ENCODE measurements at regions not wholly inside any gene's neighbourhood (a gene's known extent, or its start where the extent isn't known, plus 50 kb on each side); places are given as distances from the start of the nearest gene placed in this dataset.

DNA sequence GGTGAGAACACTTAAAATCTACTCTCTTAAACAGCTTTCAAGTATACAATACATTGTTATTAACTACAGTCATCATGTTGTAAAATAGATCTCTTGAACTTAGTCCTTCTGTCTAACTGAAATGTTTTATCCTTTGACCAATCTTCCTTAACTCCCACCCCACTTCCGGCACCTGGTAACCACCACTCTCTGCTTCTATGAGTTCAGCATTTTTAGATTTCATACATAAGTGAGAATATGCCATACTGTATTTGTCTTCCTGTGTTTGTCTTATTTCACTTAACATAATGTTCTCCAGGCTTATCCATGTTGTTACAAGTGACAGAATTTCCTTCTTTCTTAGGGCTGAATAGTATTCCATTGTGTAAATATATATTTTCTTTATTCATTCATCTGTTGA, 144.1 kb upstream of the TRPC4 start:
- Mint-ChIP-seq H3K36me3 (no peaks in the 10 kb centered on the region), H3K9me3 (ENCODE audit: low read depth) (peaks cover 18% of the 10 kb centered on the region)

GRCh38 chr13:38012096-38012495, 142.5 kb upstream of the TRPC4 start:
- no peak overlapping the region for H3K4me3 Mint-ChIP-seq
- no peaks in the 10 kb centered on the region for H3K4me1 Mint-ChIP-seq
- no peaks in the 10 kb centered on the region for H3K36me3 Mint-ChIP-seq
- DNase-seq (no peak), ATAC-seq (no peak)
- H3K27me3 Mint-ChIP-seq, result no peaks in the 10 kb centered on the region
- peaks cover 11% of the 10 kb centered on the region for H3K9me3 Mint-ChIP-seq (ENCODE audit: low read depth)
- no peak overlapping the region for H3K27ac Mint-ChIP-seq
- CTCF ChIA-PET, result no interaction called here

More for the DNA sequence above, 144.1 kb upstream of the TRPC4 start:
- no peak for DNase-seq
- Mint-ChIP-seq H3K27me3 (no peaks in the 10 kb centered on the region), H3K27ac (no peak overlapping the region), H3K4me3 (no peak overlapping the region), H3K4me1 (no peaks in the 10 kb centered on the region)
- CTCF ChIA-PET, result no interaction called here
- no peak for ATAC-seq

DNA sequence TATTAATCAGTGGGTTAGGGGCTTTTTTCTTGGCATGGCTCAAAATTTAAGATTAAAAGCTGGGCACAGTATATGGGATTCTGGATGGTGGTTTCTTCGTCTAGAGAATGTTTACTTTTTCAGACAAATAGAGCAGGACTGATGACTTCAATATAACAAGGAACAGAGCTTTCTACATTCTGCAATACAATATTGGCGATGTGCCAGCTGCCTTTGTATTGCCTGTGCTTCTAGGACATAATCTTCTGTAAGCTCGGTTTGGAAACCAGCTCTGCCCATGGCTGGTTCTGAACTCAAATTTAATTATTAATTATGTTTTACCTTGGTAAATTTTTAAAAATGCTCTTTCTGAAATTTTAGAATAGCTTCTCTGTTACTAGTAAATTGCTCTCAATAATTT, 139.1 kb upstream of the TRPC4 start:
- no peak overlapping the region for H3K4me3 Mint-ChIP-seq
- DNase-seq (no peak), ATAC-seq (no peak)
- CTCF ChIA-PET, result no interaction called here
- no peaks in the 10 kb centered on the region for H3K27me3 Mint-ChIP-seq
- no peak overlapping the region for H3K27ac Mint-ChIP-seq
- no peaks in the 10 kb centered on the region for H3K4me1 Mint-ChIP-seq
- peaks cover under 1% of the 10 kb centered on the region for H3K9me3 Mint-ChIP-seq (ENCODE audit: low read depth)
- no peaks in the 10 kb centered on the region for H3K36me3 Mint-ChIP-seq

GRCh38 chr13:38002606-38003005, 133.0 kb upstream of the TRPC4 start:
- Mint-ChIP-seq H3K9me3 (ENCODE audit: low read depth) (no peaks in the 10 kb centered on the region), H3K4me1 (no peaks in the 10 kb centered on the region), H3K4me3 (no peak overlapping the region), H3K27me3 (no peaks in the 10 kb centered on the region), H3K36me3 (no peaks in the 10 kb centered on the region), H3K27ac (no peak overlapping the region)
- DNase-seq (no peak), ATAC-seq (no peak)
- CTCF ChIA-PET, result no interaction called here

GRCh38 chr13:37997641-37998040, 128.1 kb upstream of the TRPC4 start:
- ATAC-seq (no peak), DNase-seq (no peak)
- Mint-ChIP-seq H3K4me3 (no peak overlapping the region), H3K4me1 (no peaks in the 10 kb centered on the region), H3K27me3 (no peaks in the 10 kb centered on the region), H3K36me3 (no peaks in the 10 kb centered on the region), H3K27ac (no peak overlapping the region), H3K9me3 (ENCODE audit: low read depth) (no peaks in the 10 kb centered on the region)
- CTCF ChIA-PET, result no interaction called here

DNA sequence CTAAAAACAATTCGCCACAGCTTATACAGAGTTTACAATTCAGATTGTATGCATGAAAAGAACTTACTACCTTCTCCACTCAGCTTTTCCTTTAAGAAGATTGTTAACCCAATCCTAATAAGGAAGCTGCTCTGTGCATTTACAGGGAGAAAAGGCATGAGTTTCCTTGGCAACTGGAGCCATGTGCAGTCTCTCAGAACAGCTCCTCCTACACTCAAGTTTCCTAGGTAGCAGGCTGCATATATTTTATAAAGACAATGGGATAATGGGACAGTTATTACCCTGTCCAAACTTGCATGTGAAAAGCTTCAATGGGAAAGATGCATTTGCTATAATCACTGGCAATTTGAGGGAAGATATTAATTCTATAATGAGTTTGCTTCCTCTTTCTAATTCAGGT, 125.5 kb upstream of the TRPC4 start:
- CTCF ChIA-PET, result no interaction called here
- H3K27ac Mint-ChIP-seq, result no peak overlapping the region
- ATAC-seq, result no peak

DNA sequence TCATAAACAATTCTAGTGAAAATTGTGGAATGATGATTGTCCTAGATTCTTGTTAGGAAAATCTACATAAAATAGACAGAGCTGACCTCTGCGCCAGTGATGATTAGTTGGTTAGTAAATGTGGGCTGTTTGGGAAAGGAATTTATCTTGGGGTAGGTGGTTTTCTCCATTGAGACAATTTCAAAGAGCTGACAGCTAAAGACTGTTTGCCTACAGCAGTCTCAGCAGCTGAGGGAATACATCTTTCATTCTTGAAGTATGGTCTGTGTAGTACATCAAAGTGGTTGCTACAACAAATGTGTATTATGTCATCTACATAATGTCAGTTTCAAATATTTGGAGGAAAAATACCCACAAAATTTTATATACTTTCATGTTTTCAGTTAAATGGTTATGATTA, 117.2 kb upstream of the TRPC4 start:
- Mint-ChIP-seq H3K36me3 (no peaks in the 10 kb centered on the region), H3K4me1 (no peaks in the 10 kb centered on the region), H3K4me3 (no peak overlapping the region), H3K27ac (no peak overlapping the region), H3K27me3 (no peaks in the 10 kb centered on the region), H3K9me3 (ENCODE audit: low read depth) (peaks cover 2% of the 10 kb centered on the region)
- CTCF ChIA-PET, result no interaction called here
- ATAC-seq (no peak), DNase-seq (no peak)

More for the DNA sequence above, 125.5 kb upstream of the TRPC4 start:
- no peaks in the 10 kb centered on the region for H3K36me3 Mint-ChIP-seq
- H3K9me3 Mint-ChIP-seq (ENCODE audit: low read depth), result no peaks in the 10 kb centered on the region
- no peaks in the 10 kb centered on the region for H3K4me1 Mint-ChIP-seq
- H3K4me3 Mint-ChIP-seq, result no peak overlapping the region
- no peaks in the 10 kb centered on the region for H3K27me3 Mint-ChIP-seq
- no peak for DNase-seq

DNA sequence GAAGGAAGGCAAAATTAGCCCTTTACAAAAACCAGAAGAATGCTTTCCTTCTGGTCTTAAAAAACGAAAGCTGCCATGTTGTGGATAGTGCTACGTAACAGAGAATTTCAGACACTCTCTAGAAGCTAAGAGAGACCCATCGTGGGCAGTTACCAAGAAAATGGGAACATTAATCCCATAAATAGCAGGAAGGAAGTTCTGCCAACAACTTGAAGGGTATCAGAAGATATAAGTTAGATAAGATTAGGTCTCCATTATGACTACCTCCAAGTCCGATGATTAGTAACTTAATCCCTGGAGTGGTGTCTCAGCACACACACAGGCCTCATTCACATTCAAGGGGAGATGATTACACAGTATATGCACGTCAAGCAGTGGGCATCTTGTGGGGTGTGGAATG, 115.7 kb upstream of the TRPC4 start:
- no peaks in the 10 kb centered on the region for H3K27me3 Mint-ChIP-seq
- CTCF ChIA-PET, result no interaction called here
- peaks cover 2% of the 10 kb centered on the region for H3K9me3 Mint-ChIP-seq (ENCODE audit: low read depth)
- no peak for ATAC-seq
- no peaks in the 10 kb centered on the region for H3K36me3 Mint-ChIP-seq
- DNase-seq, result no peak
- no peaks in the 10 kb centered on the region for H3K4me1 Mint-ChIP-seq
- no peak overlapping the region for H3K4me3 Mint-ChIP-seq
- no peak overlapping the region for H3K27ac Mint-ChIP-seq

DNA sequence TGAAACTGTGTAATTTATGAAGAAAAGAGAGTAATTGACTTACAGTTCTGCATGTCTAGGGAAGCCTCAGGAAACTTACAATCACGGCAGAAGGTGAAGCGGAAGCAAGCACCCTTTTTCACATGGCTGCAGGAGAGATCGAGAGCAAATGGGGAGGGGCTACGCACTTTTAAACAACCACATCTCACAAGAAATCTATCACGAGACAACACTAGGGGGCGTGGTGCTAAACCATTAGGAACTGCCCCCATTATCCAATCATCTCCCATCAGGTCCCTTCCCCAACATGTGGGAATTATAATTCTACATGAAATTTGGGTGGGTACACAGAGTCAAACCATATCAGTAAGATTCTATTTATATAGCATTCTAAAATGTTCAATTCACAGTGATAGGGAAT, 114.8 kb upstream of the TRPC4 start:
- ATAC-seq (no peak), DNase-seq (no peak)
- Mint-ChIP-seq H3K27ac (no peak overlapping the region), H3K9me3 (ENCODE audit: low read depth) (peaks cover 2% of the 10 kb centered on the region), H3K4me1 (no peaks in the 10 kb centered on the region), H3K4me3 (no peak overlapping the region), H3K27me3 (no peaks in the 10 kb centered on the region), H3K36me3 (no peaks in the 10 kb centered on the region)
- CTCF ChIA-PET, result no interaction called here

DNA sequence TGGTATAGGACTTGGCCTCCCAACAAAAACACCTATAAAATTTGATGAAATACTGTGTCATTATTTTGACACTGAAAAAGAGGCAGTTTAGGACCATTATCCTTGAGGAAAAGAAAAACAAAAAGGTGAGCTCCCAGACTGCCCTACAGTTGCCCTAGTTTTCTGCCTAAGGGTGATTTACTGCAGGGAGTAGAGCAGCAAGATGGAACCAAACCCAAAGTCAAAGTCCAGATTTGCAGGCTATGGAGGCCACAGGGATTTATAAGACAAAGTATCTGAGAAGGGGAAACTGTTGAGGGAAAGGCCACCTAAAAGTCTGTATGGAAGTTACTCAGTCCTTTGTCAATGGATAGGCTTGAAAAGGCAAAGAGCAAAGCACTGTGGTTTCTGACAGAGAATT, 112.4 kb upstream of the TRPC4 start:
- H3K27me3 Mint-ChIP-seq, result no peaks in the 10 kb centered on the region
- peaks cover 2% of the 10 kb centered on the region for H3K9me3 Mint-ChIP-seq (ENCODE audit: low read depth)
- CTCF ChIA-PET, result no interaction called here
- no peaks in the 10 kb centered on the region for H3K36me3 Mint-ChIP-seq
- no peak overlapping the region for H3K4me3 Mint-ChIP-seq
- ATAC-seq (no peak), DNase-seq (no peak)
- no peaks in the 10 kb centered on the region for H3K4me1 Mint-ChIP-seq
- no peak overlapping the region for H3K27ac Mint-ChIP-seq

DNA sequence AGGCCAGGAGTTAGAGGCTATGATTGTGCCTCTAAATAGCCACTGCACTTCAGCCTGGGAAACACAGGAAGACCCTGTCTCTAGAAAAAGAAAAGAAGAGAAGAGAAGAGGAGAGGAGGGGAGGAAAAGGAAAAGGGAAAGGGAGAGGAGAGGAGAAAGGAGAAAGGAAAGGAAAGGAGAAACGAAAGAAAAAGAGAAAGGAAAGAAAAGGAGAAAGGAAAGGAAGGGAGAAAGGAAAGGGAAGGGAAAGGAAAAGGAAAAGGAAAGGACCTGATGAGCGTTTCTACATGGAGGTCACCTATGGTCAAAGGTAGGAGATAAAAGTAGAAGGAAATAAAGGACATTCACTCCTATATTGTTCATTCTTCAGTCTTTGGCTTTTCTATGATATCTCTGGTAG, 109.1 kb upstream of the TRPC4 start:
- DNase-seq (no peak), ATAC-seq (no peak)
- no peaks in the 10 kb centered on the region for H3K27me3 Mint-ChIP-seq
- no peak overlapping the region for H3K4me3 Mint-ChIP-seq
- H3K4me1 Mint-ChIP-seq, result no peaks in the 10 kb centered on the region
- H3K36me3 Mint-ChIP-seq, result no peaks in the 10 kb centered on the region
- no peaks in the 10 kb centered on the region for H3K9me3 Mint-ChIP-seq (ENCODE audit: low read depth)
- no peak overlapping the region for H3K27ac Mint-ChIP-seq
- CTCF ChIA-PET, result no interaction called here

- CTCF ChIA-PET, result no interaction called here
Measured at GRCh38 chr13:37968555-37968954, 99.0 kb upstream of the TRPC4 start.

GRCh38 chr13:37966266-37966665, 96.7 kb upstream of the TRPC4 start:
- H3K27me3 Mint-ChIP-seq, result no peaks in the 10 kb centered on the region
- CTCF ChIA-PET, result no interaction called here
- H3K27ac Mint-ChIP-seq, result no peak overlapping the region
- H3K36me3 Mint-ChIP-seq, result no peaks in the 10 kb centered on the region
- no peak overlapping the region for H3K4me3 Mint-ChIP-seq
- no peaks in the 10 kb centered on the region for H3K4me1 Mint-ChIP-seq
- H3K9me3 Mint-ChIP-seq (ENCODE audit: low read depth), result peaks cover 5% of the 10 kb centered on the region
- DNase-seq (no peak), ATAC-seq (no peak)

More at GRCh38 chr13:37968555-37968954, 99.0 kb upstream of the TRPC4 start:
- H3K36me3 Mint-ChIP-seq, result no peaks in the 10 kb centered on the region
- no peak for ATAC-seq
- no peak overlapping the region for H3K27ac Mint-ChIP-seq
- DNase-seq, result no peak
- H3K9me3 Mint-ChIP-seq (ENCODE audit: low read depth), result peaks cover 3% of the 10 kb centered on the region
- H3K4me1 Mint-ChIP-seq, result no peaks in the 10 kb centered on the region
- no peaks in the 10 kb centered on the region for H3K27me3 Mint-ChIP-seq
- no peak overlapping the region for H3K4me3 Mint-ChIP-seq

- H3K27me3 Mint-ChIP-seq, result no peaks in the 10 kb centered on the region
- CTCF ChIA-PET, result no interaction called here
- no peaks in the 10 kb centered on the region for H3K36me3 Mint-ChIP-seq
- no peak for DNase-seq
- ATAC-seq, result no peak
- H3K4me1 Mint-ChIP-seq, result no peaks in the 10 kb centered on the region
- H3K27ac Mint-ChIP-seq, result no peak overlapping the region
- H3K9me3 Mint-ChIP-seq (ENCODE audit: low read depth), result peaks cover 4% of the 10 kb centered on the region
- H3K4me3 Mint-ChIP-seq, result no peak overlapping the region
Measured at GRCh38 chr13:37960427-37960826, 90.9 kb upstream of the TRPC4 start.

GRCh38 chr13:37959284-37959683, 89.7 kb upstream of the TRPC4 start:
- no peaks in the 10 kb centered on the region for H3K36me3 Mint-ChIP-seq
- DNase-seq, result no peak
- H3K9me3 Mint-ChIP-seq (ENCODE audit: low read depth), result peaks cover 4% of the 10 kb centered on the region
- no peak for ATAC-seq
- CTCF ChIA-PET, result no interaction called here
- no peak overlapping the region for H3K4me3 Mint-ChIP-seq
- no peaks in the 10 kb centered on the region for H3K27me3 Mint-ChIP-seq
- H3K4me1 Mint-ChIP-seq, result no peaks in the 10 kb centered on the region
- H3K27ac Mint-ChIP-seq, result no peak overlapping the region
